NCI-H2171 treated with DMSO at 0.1 percent for 48 hours (cell line): ENCODE measurements at regions not wholly inside any gene's neighbourhood (a gene's known extent, or its start where the extent isn't known, plus 50 kb on each side); places are given as distances from the start of the nearest gene placed in this dataset.

ENCODE experiments used
- DNase-seq: peaks from one replicate; lab custom pipeline; 2025; lab: John Stamatoyannopoulos, UW

GRCh38 chr5:116361979-116362577, 212.5 kb downstream of the SEMA6A start:
- no peak for DNase-seq

DNA sequence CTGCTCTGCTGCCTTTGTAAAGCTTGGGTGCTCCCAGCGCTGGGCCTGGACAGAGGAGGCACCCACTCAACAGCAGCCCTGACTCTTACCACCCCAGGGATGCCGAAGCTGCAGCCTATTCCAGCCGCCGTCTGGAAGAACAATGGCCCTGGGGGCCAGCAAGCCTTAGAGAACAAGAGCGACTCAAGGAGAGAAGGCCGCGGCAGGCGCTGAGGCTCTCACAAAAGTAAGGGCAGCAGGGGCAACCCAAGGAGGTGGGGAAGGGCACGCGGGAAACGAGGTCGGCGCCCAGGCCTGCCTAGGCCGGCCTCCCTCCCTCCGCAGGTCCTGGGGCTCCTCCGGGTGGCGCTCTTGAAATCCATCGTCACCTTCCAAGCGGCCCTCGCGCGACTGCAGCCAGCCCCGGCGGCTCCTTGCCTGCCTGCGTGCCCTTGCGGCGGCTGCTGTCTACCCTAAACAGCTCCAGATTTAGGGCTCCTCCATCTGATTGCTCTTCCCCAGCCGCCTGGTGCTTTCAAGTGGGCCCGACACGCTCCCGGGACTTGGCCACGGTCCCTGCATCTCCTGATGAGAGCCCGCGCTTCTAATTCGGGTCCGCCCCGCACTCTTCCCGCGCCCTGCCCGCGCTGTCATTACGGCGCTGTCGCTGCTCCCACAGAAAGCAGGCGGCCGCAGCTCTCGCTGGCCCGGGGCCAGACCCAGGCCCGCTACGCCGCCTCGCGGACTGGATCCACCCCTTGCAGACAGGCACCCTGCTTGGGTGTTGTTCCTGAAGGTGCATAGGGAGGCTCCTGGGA, 213.3 kb downstream of the SEMA6A start:
- peak; percentile 59 for DNase-seq

DNA sequence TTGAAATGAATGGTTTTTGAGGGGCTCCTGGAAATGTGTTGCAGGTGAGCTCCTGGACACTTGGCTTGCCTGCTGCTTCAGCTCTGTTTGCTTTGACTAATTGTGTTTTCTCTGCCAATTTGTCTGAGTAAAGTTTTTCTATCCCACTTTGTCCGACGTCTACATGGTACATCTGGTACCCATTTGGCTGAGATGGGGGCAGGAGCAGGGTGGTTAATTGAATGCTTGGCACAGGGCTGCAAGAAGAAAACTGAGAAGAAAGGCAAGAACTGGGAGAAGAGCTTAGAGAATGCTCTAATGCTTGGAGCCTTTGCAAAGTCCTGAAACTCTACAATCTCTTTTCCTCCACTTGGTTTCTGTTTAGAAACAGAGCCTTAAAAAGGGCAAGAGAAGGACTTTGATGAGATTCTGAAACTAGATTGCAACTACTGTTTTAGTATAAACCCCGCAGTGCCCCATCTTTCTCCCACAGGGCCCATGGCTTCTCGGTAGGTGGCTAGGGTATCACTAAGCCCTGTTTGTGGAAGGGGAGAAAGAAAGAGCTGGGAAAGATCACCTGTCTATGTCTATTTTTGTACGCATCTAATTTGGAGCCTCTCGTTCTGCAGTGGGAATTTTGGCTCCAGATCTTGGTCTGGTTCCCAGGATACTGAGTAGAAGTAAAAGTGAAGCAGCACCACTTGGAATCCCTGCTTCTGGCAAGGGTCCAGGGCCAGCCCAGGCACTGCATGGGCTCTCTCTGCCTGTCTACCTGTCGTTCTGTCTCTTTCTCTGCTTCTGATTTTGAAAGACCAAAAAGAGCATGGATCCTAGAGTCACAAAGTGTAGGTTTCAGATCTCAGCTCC, 214.4 kb downstream of the SEMA6A start:
- DNase-seq: peak; percentile 10

- DNase-seq: no peak
Observed at GRCh38 chr5:116359592-116359991, 215.0 kb downstream of the SEMA6A start.

DNA sequence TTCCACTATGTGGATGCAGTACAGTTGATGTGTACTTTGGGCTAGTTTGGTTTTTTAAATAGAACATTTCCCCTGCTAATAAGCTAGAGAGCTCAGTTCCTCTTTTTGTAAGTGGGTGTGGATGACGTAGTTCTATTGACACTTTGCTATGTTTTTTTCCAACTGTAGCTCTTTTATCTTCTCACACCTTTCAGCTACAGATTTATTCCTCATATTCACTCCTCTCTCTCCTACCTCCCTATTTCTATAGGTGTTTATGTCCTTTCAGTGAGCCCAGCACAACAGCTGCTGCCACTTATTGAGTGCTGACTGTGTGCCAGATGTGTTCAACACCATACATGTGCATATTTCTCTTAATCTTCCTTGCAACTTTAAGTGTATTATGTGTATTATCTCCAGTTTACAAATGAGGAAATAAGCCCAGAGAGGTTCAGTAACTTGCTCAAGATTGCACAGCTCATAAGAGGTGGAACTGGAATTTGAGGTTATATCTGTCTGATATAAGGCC, 215.7 kb downstream of the SEMA6A start:
- DNase-seq: no peak

- no peak for DNase-seq
Observed at GRCh38 chr5:116358015-116358523, 216.6 kb downstream of the SEMA6A start.

DNA sequence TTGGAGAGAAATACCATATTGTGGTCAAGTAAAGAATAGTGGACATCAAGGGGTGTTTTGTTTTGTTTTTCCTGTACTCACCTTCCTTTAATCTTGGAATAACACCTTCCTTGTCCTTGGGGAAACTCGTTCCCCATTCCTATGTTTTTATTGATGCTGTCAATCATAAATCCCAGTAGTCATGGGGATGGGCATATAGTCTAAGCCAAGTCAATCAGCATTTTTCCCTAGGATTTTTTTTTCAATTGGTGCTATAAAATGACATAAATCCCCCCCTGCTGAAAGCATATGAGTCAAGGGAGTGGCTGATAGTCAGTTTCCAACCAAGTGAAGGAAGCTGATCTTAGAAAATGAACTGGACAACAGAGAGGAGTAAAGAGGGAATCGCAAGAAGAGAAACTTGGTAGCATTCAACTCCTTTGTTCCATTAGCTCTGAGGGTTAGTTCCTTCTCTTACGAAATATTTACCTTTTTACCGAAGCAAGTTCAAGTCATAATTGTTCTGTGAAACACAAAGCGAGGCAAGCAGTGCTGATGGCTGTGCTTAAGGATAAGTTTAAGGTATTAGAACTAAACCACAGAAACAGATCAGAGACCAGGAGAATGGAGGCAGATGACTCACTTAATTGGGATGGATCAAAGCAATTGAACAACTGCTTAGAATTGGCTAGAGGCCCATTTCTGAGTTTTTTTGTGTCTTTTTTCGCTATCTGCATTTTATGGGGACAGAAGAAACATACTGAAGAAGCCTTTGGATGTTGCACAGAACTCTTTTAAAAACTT, 218.6 kb downstream of the SEMA6A start:
- no peak for DNase-seq

DNA sequence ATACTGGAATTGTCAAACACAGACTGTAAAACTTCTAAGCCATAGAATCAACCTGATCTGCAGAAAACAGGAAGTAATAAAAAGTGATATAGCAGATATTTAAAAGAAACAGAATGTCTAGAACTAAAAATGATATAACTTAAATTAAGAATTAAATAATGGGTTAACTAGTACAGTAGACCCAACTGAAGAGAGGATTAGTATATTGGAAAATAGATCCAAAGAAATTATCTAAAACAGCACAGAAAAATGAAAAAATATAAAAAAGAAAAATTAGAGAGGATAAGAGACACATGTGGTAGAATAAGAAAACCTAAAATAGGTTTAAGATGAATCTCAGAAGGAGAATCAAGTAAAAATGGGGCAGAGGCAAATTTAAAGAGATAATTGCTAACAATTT, 219.9 kb downstream of the SEMA6A start:
- no peak for DNase-seq

DNA sequence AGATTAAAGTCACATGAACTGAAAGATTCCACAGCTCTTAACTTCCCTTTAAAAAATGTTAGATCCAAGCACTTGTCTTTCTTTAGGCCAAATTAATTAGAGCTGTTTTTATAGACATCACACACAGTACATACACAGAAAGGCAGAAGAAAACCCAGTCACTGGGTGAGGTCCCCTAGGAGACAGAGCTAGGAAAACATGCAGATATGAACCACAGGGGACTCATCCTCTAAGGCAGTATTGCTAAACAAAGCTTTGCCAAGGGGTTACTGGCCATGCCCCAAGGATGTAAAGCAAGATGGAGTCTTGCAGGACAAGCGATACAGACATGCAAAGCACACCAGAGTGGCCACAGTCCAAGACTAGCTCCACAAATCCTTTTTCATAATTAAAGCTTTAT, 227.0 kb downstream of the SEMA6A start:
- no peak for DNase-seq

DNA sequence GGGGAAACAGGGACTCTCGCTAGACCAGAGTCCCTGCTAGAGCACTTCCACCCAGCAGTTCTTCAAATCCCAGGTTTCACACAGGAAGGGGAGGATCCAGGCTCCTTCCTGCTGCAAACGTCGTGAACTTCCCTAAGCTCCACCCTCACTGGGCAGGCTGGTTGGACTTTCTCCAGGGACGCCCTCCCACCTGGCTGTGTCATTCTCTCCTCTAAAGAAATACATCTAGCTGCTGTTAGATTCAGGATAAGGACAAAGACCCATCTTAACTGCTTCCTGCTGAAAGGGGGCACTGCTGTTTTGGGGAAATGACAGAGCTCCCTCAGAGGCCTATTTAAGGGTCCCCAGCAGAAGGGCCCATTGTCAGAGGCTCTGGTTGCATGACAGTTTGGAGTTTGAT, 230.7 kb downstream of the SEMA6A start:
- DNase-seq: no peak
